Activated T-helper 2 cell treated with anti-CD3 and anti-CD28 coated beads, Interferon-gamma antibody, Interleukin-2, Interleukin-4, amounts not matched to agents 10 μg/mL and 5 μg/mL and 100 μg/mL, durations not matched to agents 14 hours and 24 hours and 36 hours (primary cell): ENCODE measurements at regions not wholly inside any gene's neighbourhood (a gene's known extent, or its start where the extent isn't known, plus 50 kb on each side); places are given as distances from the start of the nearest gene placed in this dataset.

Experiments used
- DNase-seq: peaks from one replicate; pipeline ENCODE4 v3.0.0; 2021; ENCODE audit warnings: low spot score
- H3K27ac Mint-ChIP-seq: one replicate; pipeline ENCODE4 v1.8.0; 2021; ENCODE audit warnings: mixed read lengths
- H3K27me3 Mint-ChIP-seq: one replicate; pipeline ENCODE4 v1.8.0; 2021; ENCODE audit warnings: low read depth, mixed read lengths
- H3K36me3 Mint-ChIP-seq: one replicate; pipeline ENCODE4 v1.8.0; 2021; ENCODE audit warnings: low read depth, mixed read lengths
- H3K4me1 Mint-ChIP-seq: one replicate; pipeline ENCODE4 v1.8.0; 2021; ENCODE audit warnings: low read depth, mixed read lengths
- H3K4me3 Mint-ChIP-seq: one replicate; pipeline ENCODE4 v1.8.0; 2021; ENCODE audit warnings: low read depth, mild to moderate bottlenecking, moderate library complexity, mixed read lengths
- H3K9me3 Mint-ChIP-seq: one replicate; pipeline ENCODE4 v1.8.0; 2021; ENCODE audit warnings: mixed read lengths
- intact Hi-C: fragments of 100-400 bp; cut with micrococcal nuclease; formaldehyde crosslinking; loops from one replicate; pipeline ENCODE4 v1.15.1; 2023

- DNase-seq: no peak
- no peak overlapping the region for H3K27ac Mint-ChIP-seq
- no peaks in the 10 kb centered on the region for H3K36me3 Mint-ChIP-seq
- H3K27me3 Mint-ChIP-seq: no peaks in the 10 kb centered on the region
- peaks cover 39% of the 10 kb centered on the region for H3K9me3 Mint-ChIP-seq
- intact Hi-C loops: no loop called here
- H3K4me1 Mint-ChIP-seq: no peaks in the 10 kb centered on the region
- H3K4me3 Mint-ChIP-seq: no peak overlapping the region
Measured at GRCh38 chr10:36366065-36366464, 724.0 kb upstream of the FZD8 start.

- Mint-ChIP-seq H3K27ac (no peak overlapping the region), H3K4me3 (no peak overlapping the region), H3K27me3 (no peaks in the 10 kb centered on the region), H3K36me3 (no peaks in the 10 kb centered on the region), H3K9me3 (peaks cover 38% of the 10 kb centered on the region), H3K4me1 (no peaks in the 10 kb centered on the region)
- DNase-seq: no peak
- intact Hi-C loops: no loop called here
Measured at GRCh38 chr10:36362257-36362656, 720.2 kb upstream of the FZD8 start.

GRCh38 chr10:36358736-36359135 lies 716.6 kb upstream of the FZD8 start:
- intact Hi-C loops: no loop called here
- no peak for DNase-seq
- Mint-ChIP-seq H3K27ac (no peak overlapping the region), H3K9me3 (peaks cover 25% of the 10 kb centered on the region), H3K36me3 (no peaks in the 10 kb centered on the region), H3K27me3 (no peaks in the 10 kb centered on the region), H3K4me3 (no peak overlapping the region), H3K4me1 (no peaks in the 10 kb centered on the region)

- no peaks in the 10 kb centered on the region for H3K27me3 Mint-ChIP-seq
- H3K4me3 Mint-ChIP-seq: no peak overlapping the region
- no peak for DNase-seq
- H3K4me1 Mint-ChIP-seq: no peaks in the 10 kb centered on the region
- H3K27ac Mint-ChIP-seq: no peak overlapping the region
- H3K9me3 Mint-ChIP-seq: peaks cover 37% of the 10 kb centered on the region
- intact Hi-C loops: no loop called here
- no peaks in the 10 kb centered on the region for H3K36me3 Mint-ChIP-seq
Measured at GRCh38 chr10:36354633-36355032, 712.5 kb upstream of the FZD8 start.

- no peak overlapping the region for H3K4me3 Mint-ChIP-seq
- DNase-seq: no peak
- H3K27ac Mint-ChIP-seq: no peak overlapping the region
- no peaks in the 10 kb centered on the region for H3K27me3 Mint-ChIP-seq
- H3K9me3 Mint-ChIP-seq: peaks cover 32% of the 10 kb centered on the region
- no peaks in the 10 kb centered on the region for H3K36me3 Mint-ChIP-seq
- intact Hi-C loops: no loop called here
- H3K4me1 Mint-ChIP-seq: no peaks in the 10 kb centered on the region
Measured at GRCh38 chr10:36351159-36351558, 709.1 kb upstream of the FZD8 start.

- Mint-ChIP-seq H3K27ac (no peak overlapping the region), H3K9me3 (peaks cover 30% of the 10 kb centered on the region), H3K36me3 (no peaks in the 10 kb centered on the region), H3K27me3 (no peaks in the 10 kb centered on the region), H3K4me1 (no peaks in the 10 kb centered on the region), H3K4me3 (no peak overlapping the region)
- DNase-seq: no peak
- intact Hi-C loops: no loop called here
Measured at GRCh38 chr10:36349445-36350078, 707.5 kb upstream of the FZD8 start.

GRCh38 chr10:36345807-36346206 lies 703.7 kb upstream of the FZD8 start:
- no peaks in the 10 kb centered on the region for H3K4me1 Mint-ChIP-seq
- H3K27ac Mint-ChIP-seq: no peak overlapping the region
- intact Hi-C loops: no loop called here
- no peaks in the 10 kb centered on the region for H3K27me3 Mint-ChIP-seq
- no peak overlapping the region for H3K4me3 Mint-ChIP-seq
- H3K9me3 Mint-ChIP-seq: peaks cover 35% of the 10 kb centered on the region
- no peaks in the 10 kb centered on the region for H3K36me3 Mint-ChIP-seq
- no peak for DNase-seq

- intact Hi-C loops: no loop called here
- DNase-seq: no peak
- Mint-ChIP-seq H3K36me3 (no peaks in the 10 kb centered on the region), H3K4me3 (no peak overlapping the region), H3K27me3 (no peaks in the 10 kb centered on the region), H3K9me3 (peaks cover 33% of the 10 kb centered on the region), H3K27ac (no peak overlapping the region), H3K4me1 (no peaks in the 10 kb centered on the region)
Measured at GRCh38 chr10:36345175-36345533, 703.1 kb upstream of the FZD8 start.

GRCh38 chr10:36344240-36345174 lies 702.4 kb upstream of the FZD8 start:
- intact Hi-C loops: no loop called here
- no peak for DNase-seq
- H3K4me3 Mint-ChIP-seq: no peak overlapping the region
- H3K36me3 Mint-ChIP-seq: no peaks in the 10 kb centered on the region
- no peaks in the 10 kb centered on the region for H3K27me3 Mint-ChIP-seq
- H3K9me3 Mint-ChIP-seq: peaks cover 28% of the 10 kb centered on the region
- H3K4me1 Mint-ChIP-seq: no peaks in the 10 kb centered on the region
- no peak overlapping the region for H3K27ac Mint-ChIP-seq

GRCh38 chr10:36342781-36343180 lies 700.7 kb upstream of the FZD8 start:
- no peaks in the 10 kb centered on the region for H3K4me1 Mint-ChIP-seq
- intact Hi-C loops: no loop called here

GRCh38 chr10:36341471-36341870 lies 699.4 kb upstream of the FZD8 start:
- H3K36me3 Mint-ChIP-seq: no peaks in the 10 kb centered on the region
- intact Hi-C loops: no loop called here
- no peaks in the 10 kb centered on the region for H3K4me1 Mint-ChIP-seq
- DNase-seq: no peak
- H3K27me3 Mint-ChIP-seq: no peaks in the 10 kb centered on the region
- no peak overlapping the region for H3K27ac Mint-ChIP-seq
- H3K4me3 Mint-ChIP-seq: no peak overlapping the region
- peaks cover 32% of the 10 kb centered on the region for H3K9me3 Mint-ChIP-seq

More at GRCh38 chr10:36342781-36343180, 700.7 kb upstream of the FZD8 start:
- Mint-ChIP-seq H3K27me3 (no peaks in the 10 kb centered on the region), H3K36me3 (no peaks in the 10 kb centered on the region), H3K4me3 (no peak overlapping the region), H3K27ac (no peak overlapping the region), H3K9me3 (peaks cover 25% of the 10 kb centered on the region)
- DNase-seq: no peak

- Mint-ChIP-seq H3K4me3 (no peak overlapping the region), H3K4me1 (no peaks in the 10 kb centered on the region), H3K27me3 (no peaks in the 10 kb centered on the region), H3K9me3 (peaks cover 23% of the 10 kb centered on the region), H3K36me3 (no peaks in the 10 kb centered on the region), H3K27ac (no peak overlapping the region)
- DNase-seq: no peak
- intact Hi-C loops: no loop called here
Measured at GRCh38 chr10:36336315-36336714, 694.2 kb upstream of the FZD8 start.

- H3K4me1 Mint-ChIP-seq: no peaks in the 10 kb centered on the region
- H3K36me3 Mint-ChIP-seq: no peaks in the 10 kb centered on the region
- H3K27ac Mint-ChIP-seq: no peak overlapping the region
- intact Hi-C loops: no loop called here
- no peak for DNase-seq
- H3K27me3 Mint-ChIP-seq: no peaks in the 10 kb centered on the region
- H3K9me3 Mint-ChIP-seq: peaks cover 37% of the 10 kb centered on the region
- no peak overlapping the region for H3K4me3 Mint-ChIP-seq
Measured at GRCh38 chr10:36333446-36333845, 691.4 kb upstream of the FZD8 start.
